Endothelial cell of umbilical vein (primary cell): ENCODE measurements at regions not wholly inside any gene's neighbourhood (a gene's known extent, or its start where the extent isn't known, plus 50 kb on each side); places are given as distances from the start of the nearest gene placed in this dataset.

ENCODE experiments used
- BruUV-seq: library from RNA; stranded (reverse); fragments of 400-500 nt; replicated peaks from 2 replicates; lab custom pipeline; 2021; lab: Mats Ljungman, UMichigan
- CTCF ChIA-PET: fragments of 300-600, 350-600 bp; sonication (Branson Sonifier 250); formaldehyde crosslinking; loops from one replicate; lab custom pipeline; 2021; ENCODE audit warnings: antibody characterized with exemption, inconsistent platforms; lab: Charles Lee
- POLR2A ChIA-PET: fragments of 300-600, 350-600 bp; sonication (Branson Sonifier 250); formaldehyde crosslinking; loops from one replicate; lab custom pipeline; 2021; ENCODE audit warnings: antibody characterized with exemption, inconsistent platforms; lab: Charles Lee
- DNase-seq: peaks from one replicate; pipeline ENCODE4 v3.0.0-alpha.2; 2011; ENCODE audit warnings: low read depth, low spot score
- FAIRE-seq: peaks from 2 replicates; lab custom pipeline; 2011; peaks lifted over from hg19 to GRCh38; lab: Jason Lieb, UNC
- H2AFZ ChIP-seq: 2 replicates; pipeline ENCODE4 v1.6.0; 2012; ENCODE audit warnings: low read depth, low read length, control low read depth, inconsistent platforms
- H3K27ac ChIP-seq: 2 replicates; pipeline ENCODE4 v1.5.1; 2011; ENCODE audit warnings: low read depth, mild to moderate bottlenecking, control low read depth, low read length, moderate library complexity; ENCODE audit not compliant: insufficient read depth
- H3K27me3 ChIP-seq, 2 experiments: 2 replicates each; pipeline versions ENCODE4 v1.6.0 to v1.6.1; 2011; ENCODE audit warnings: low read length in 2 of 2, mixed read lengths in 1 of 2; ENCODE audit not compliant: control insufficient read depth in 2 of 2, insufficient read depth in 2 of 2
- H3K36me3 ChIP-seq, 2 experiments: 2 replicates in 1 of 2; 3 replicates in 1 of 2; pipeline ENCODE4 v1.5.1; 2011; ENCODE audit warnings: low read length in 2 of 2, mild to moderate bottlenecking in 1 of 2, moderate library complexity in 1 of 2; ENCODE audit not compliant: control insufficient read depth in 2 of 2, insufficient read depth in 2 of 2; ENCODE audit errors: extremely low read depth in 1 of 2
- H3K4me1 ChIP-seq: 3 replicates; pipeline ENCODE4 v1.5.1; 2011; ENCODE audit warnings: mild to moderate bottlenecking, low read length; ENCODE audit not compliant: control insufficient read depth, insufficient read depth; ENCODE audit errors: extremely low read depth
- H3K4me2 ChIP-seq: 2 replicates; pipeline ENCODE4 v1.6.1; 2011; ENCODE audit warnings: low read length, control low read depth, mixed read lengths; ENCODE audit not compliant: insufficient read depth
- H3K4me3 ChIP-seq, 3 experiments: fragments of 200-600 bp in 1 of 3; sonication (generic), shearing (Covaris generic) in 1 of 3; replicated peaks in 1 of 3; 2 replicates each; pipeline ENCODE4 v1.5.1; 2011 to 2016; ENCODE audit warnings: control low read depth in 3 of 3, low read length in 3 of 3, mild to moderate bottlenecking in 2 of 3, inconsistent platforms in 1 of 3, low read depth in 1 of 3, moderate library complexity in 1 of 3; ENCODE audit not compliant: insufficient read depth in 1 of 3
- H3K79me2 ChIP-seq: 2 replicates; pipeline ENCODE4 v1.6.0; 2012; ENCODE audit warnings: low read length, inconsistent platforms; ENCODE audit not compliant: control insufficient read depth, insufficient read depth
- H3K9ac ChIP-seq: replicated peaks from 2 replicates; pipeline ENCODE3; 2011; ENCODE audit warnings: low read length, control low read depth; ENCODE audit not compliant: insufficient read depth; ENCODE audit errors: extremely low read depth
- H3K9me1 ChIP-seq: replicated peaks from 3 replicates; pipeline ENCODE4 v1.6.0; 2011; ENCODE audit warnings: mild to moderate bottlenecking, low read length; ENCODE audit not compliant: control insufficient read depth, insufficient read depth; ENCODE audit errors: extremely low read depth
- H3K9me3 ChIP-seq: replicated peaks from 2 replicates; pipeline ENCODE4 v1.5.1; 2012; ENCODE audit warnings: low read length, inconsistent platforms; ENCODE audit not compliant: control insufficient read depth, insufficient read depth
- H4K20me1 ChIP-seq: replicated peaks from 2 replicates; pipeline ENCODE3; 2011; ENCODE audit warnings: mild to moderate bottlenecking, low read length; ENCODE audit not compliant: control insufficient read depth, insufficient read depth; ENCODE audit errors: extremely low read depth
- FOS ChIP-seq: IDR thresholded peaks from 2 replicates; pipeline ENCODE4 v1.6.1; 2011; ENCODE audit warnings: mild to moderate bottlenecking, low read length, moderate library complexity, borderline replicate concordance; ENCODE audit not compliant: insufficient read depth
- GATA2 ChIP-seq: IDR thresholded peaks from 2 replicates; pipeline ENCODE4 v1.7.0; 2011; ENCODE audit warnings: low read depth, mild to moderate bottlenecking, moderate library complexity, mixed read lengths, low read length; ENCODE audit not compliant: insufficient read length, insufficient read depth
- JUN ChIP-seq: IDR thresholded peaks from 2 replicates; pipeline ENCODE4 v1.6.1; 2011; ENCODE audit warnings: borderline replicate concordance, low read depth; ENCODE audit not compliant: insufficient read length, insufficient read depth
- POLR2A ChIP-seq: IDR thresholded peaks from 2 replicates; pipeline ENCODE4 v1.6.1; 2012; ENCODE audit warnings: low read depth, mild to moderate bottlenecking, control low read depth, low read length
- POLR2AphosphoS5 ChIP-seq: IDR thresholded peaks from 2 replicates; pipeline ENCODE4 v1.6.1; 2012; ENCODE audit warnings: low read depth, mild to moderate bottlenecking, control low read depth, low read length, moderate library complexity; ENCODE audit not compliant: insufficient read depth
- dilution Hi-C: fragments of 300-500 bp; cut with MboI; formaldehyde crosslinking; loops from one replicate; pipeline ENCODE4 v1.15.0; 2019; ENCODE audit warnings: low sequenced_read_pairs; ENCODE audit not compliant: extremely low pct_ligation_motif_present
- intact Hi-C: fragments of 100-400 bp; cut with micrococcal nuclease; formaldehyde crosslinking; loops from one replicate; pipeline ENCODE4 v1.10.0; 2022
- TF ChIP-seq, protein P1 (sequence below), 2 donors: IDR thresholded peaks; 1 replicate in 1 of 2; 2 replicates in 1 of 2; pipeline ENCODE4 v1.5.1; 2011; ENCODE audit warnings: low read length in 2 of 2, mild to moderate bottlenecking in 2 of 2, moderate library complexity in 2 of 2, control low read depth in 1 of 2, inconsistent platforms in 1 of 2, low read depth in 1 of 2; ENCODE audit not compliant: insufficient read depth in 1 of 2; ENCODE audit errors: extremely low read depth in 1 of 2

GRCh38 chr1:162990665-162991064, 78.5 kb upstream of the RGS4 start:
- no peak overlapping the region for H3K9ac ChIP-seq
- no peak overlapping the region for H3K4me3 ChIP-seq
- no peaks in the 10 kb centered on the region for H3K79me2 ChIP-seq
- H2AFZ ChIP-seq, result no peak overlapping the region
- peaks cover 3% of the 10 kb centered on the region for H3K4me1 ChIP-seq
- no peak overlapping the region for H3K27ac ChIP-seq
- intact Hi-C loops (no loop called here), dilution Hi-C loops (no loop called here)
- H3K4me2 ChIP-seq, result no peak overlapping the region
- no TSS peak for BruUV-seq
- H3K9me3 ChIP-seq, result no peaks in the 10 kb centered on the region
- H3K36me3 ChIP-seq, result no peaks in the 10 kb centered on the region
- no peak for DNase-seq
- TF ChIP-seq GATA2, result no peak
- TF ChIP-seq JUN, result no peak
- no peaks in the 10 kb centered on the region for H3K27me3 ChIP-seq
- CTCF ChIA-PET, result no interaction called here
- no peak for FAIRE-seq
- H3K9me1 ChIP-seq, result no peaks in the 10 kb centered on the region
- POLR2A ChIA-PET, result interaction anchor here (0.7 kb wide), 1 partner anchor 172 kb away, joined by 7 read pairs; no protein-coding TSS in a partner anchor
- H4K20me1 ChIP-seq, result no peaks in the 10 kb centered on the region

- ChIA-PET POLR2A (no interaction called here), CTCF (interaction anchor here (1.3 to 2.1 kb wide), 2 partner anchors 10 to 80 kb away, joined by 5 to 7 read pairs; partner anchors contain the start of gene RGS4)
- Histone ChIP-seq H3K27me3 (no peaks in the 10 kb centered on the region), H3K36me3 (no peaks in the 10 kb centered on the region), H4K20me1 (no peaks in the 10 kb centered on the region), H3K4me2 (no peak overlapping the region), H3K9ac (no peak overlapping the region), H3K27ac (no peak overlapping the region), H3K9me3 (no peaks in the 10 kb centered on the region), H3K9me1 (no peaks in the 10 kb centered on the region), H3K4me1 (peaks cover 20% of the 10 kb centered on the region), H3K4me3 (no peak overlapping the region), H3K79me2 (no peaks in the 10 kb centered on the region), H2AFZ (no peak overlapping the region)
- no peak for DNase-seq
- FAIRE-seq, result no peak
- intact Hi-C loops, result no loop called here
- BruUV-seq, result no TSS peak
- dilution Hi-C loops, result no loop called here
- TF ChIP-seq, protein P1, sequence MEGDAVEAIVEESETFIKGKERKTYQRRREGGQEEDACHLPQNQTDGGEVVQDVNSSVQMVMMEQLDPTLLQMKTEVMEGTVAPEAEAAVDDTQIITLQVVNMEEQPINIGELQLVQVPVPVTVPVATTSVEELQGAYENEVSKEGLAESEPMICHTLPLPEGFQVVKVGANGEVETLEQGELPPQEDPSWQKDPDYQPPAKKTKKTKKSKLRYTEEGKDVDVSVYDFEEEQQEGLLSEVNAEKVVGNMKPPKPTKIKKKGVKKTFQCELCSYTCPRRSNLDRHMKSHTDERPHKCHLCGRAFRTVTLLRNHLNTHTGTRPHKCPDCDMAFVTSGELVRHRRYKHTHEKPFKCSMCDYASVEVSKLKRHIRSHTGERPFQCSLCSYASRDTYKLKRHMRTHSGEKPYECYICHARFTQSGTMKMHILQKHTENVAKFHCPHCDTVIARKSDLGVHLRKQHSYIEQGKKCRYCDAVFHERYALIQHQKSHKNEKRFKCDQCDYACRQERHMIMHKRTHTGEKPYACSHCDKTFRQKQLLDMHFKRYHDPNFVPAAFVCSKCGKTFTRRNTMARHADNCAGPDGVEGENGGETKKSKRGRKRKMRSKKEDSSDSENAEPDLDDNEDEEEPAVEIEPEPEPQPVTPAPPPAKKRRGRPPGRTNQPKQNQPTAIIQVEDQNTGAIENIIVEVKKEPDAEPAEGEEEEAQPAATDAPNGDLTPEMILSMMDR (IDR thresholded peaks at IDR 0.05; ENCODE audit: extremely low read depth in 1 of 2, insufficient read depth in 1 of 2, low read depth in 1 of 2, low read length in 2 of 2), result no peak
- no peak for TF ChIP-seq POLR2AphosphoS5
- TF ChIP-seq POLR2A, result no peak
- no peak for TF ChIP-seq FOS
Measured at GRCh38 chr1:162988869-162989268, 80.3 kb upstream of the RGS4 start.
